HCT116 (cell line): ENCODE measurements at regions not wholly inside any gene's neighbourhood (a gene's known extent, or its start where the extent isn't known, plus 50 kb on each side); places are given as distances from the start of the nearest gene placed in this dataset.

ENCODE experiments used
- ATAC-seq: fragments of 200-7000 bp; cut with Tn5 transposase; 2 replicates; pipeline ENCODE4 v1.9.1; 2020; ENCODE audit warnings: mild to moderate bottlenecking, moderate library complexity
- BruUV-seq: library from RNA; stranded (reverse); fragments of 400-500 nt; replicated peaks from 2 replicates; lab custom pipeline; 2021; lab: Mats Ljungman, UMichigan
- CTCF ChIA-PET: fragments of 300-600 bp; sonication (Branson Sonifier 250); formaldehyde crosslinking; loops from one replicate; lab custom pipeline; 2021; ENCODE audit warnings: antibody characterized with exemption; lab: Charles Lee
- POLR2A ChIA-PET: fragments of 300-600, 350-600 bp; sonication (Branson Sonifier 250); formaldehyde crosslinking; loops from one replicate; lab custom pipeline; 2021; ENCODE audit warnings: antibody characterized with exemption; lab: Charles Lee
- RAD21 ChIA-PET, 2 experiments: fragments of 300-600 bp; sonication (Branson Sonifier 250); formaldehyde crosslinking; loops; one replicate each; lab custom pipeline; 2023; ENCODE audit warnings: low total read pairs in 2 of 2; ENCODE audit not compliant: uncharacterized antibody in 2 of 2, unreplicated experiment in 2 of 2, low non-redundant PET in 1 of 2; lab: Charles Lee
- DNase-seq: peaks from one replicate; pipeline ENCODE4 v3.0.0-alpha.2; 2010; ENCODE audit warnings: low read depth, low spot score
- H2AFZ ChIP-seq: fragments of 200-600 bp; shearing (Covaris generic), sonication (generic); 2 replicates; pipeline ENCODE4 v1.6.1; 2017; ENCODE audit warnings: low read depth, mixed run types, mixed read lengths, antibody characterized with exemption, low read length; ENCODE audit not compliant: poor library complexity, severe bottlenecking
- H3K27ac ChIP-seq: 2 replicates; pipeline ENCODE4 v1.5.1; 2012; ENCODE audit warnings: low read depth, low read length
- H3K27me3 ChIP-seq: fragments of 200-600 bp; sonication (generic); 2 replicates; pipeline ENCODE4 v1.6.1; 2016; ENCODE audit warnings: mixed run types, low read length, mixed read lengths; ENCODE audit not compliant: insufficient read depth
- H3K36me3 ChIP-seq, 2 experiments: fragments of 200-500 bp in 1 of 2; fragments of 200-600 bp in 1 of 2; sonication (Bioruptor generic) in 1 of 2; sonication (generic) in 1 of 2; 2 replicates each; pipeline versions ENCODE4 v1.5.1 to v1.6.1; 2014 to 2016; ENCODE audit warnings: low read length in 2 of 2, inconsistent platforms in 1 of 2, mixed read lengths in 1 of 2, mixed run types in 1 of 2; ENCODE audit not compliant: insufficient read depth in 2 of 2, control insufficient read depth in 1 of 2
- H3K4me1 ChIP-seq, 2 experiments: fragments of 200-600 bp in 1 of 2; sonication (generic) in 1 of 2; 2 replicates each; pipeline versions ENCODE4 v1.5.1 to v1.6.1; 2012 to 2017; ENCODE audit warnings: low read length in 2 of 2, inconsistent platforms in 1 of 2, mild to moderate bottlenecking in 1 of 2, mixed read lengths in 1 of 2, mixed run types in 1 of 2, moderate library complexity in 1 of 2; ENCODE audit not compliant: insufficient read depth in 2 of 2, control insufficient read depth in 1 of 2
- H3K4me2 ChIP-seq: fragments of 200-600 bp; sonication (generic); 2 replicates; pipeline ENCODE4 v1.6.1; 2017; ENCODE audit warnings: mixed run types, low read length, mixed read lengths
- H3K4me3 ChIP-seq, 2 experiments: fragments of 200-600 bp in 1 of 2; sonication (generic) in 1 of 2; replicated peaks in 1 of 2; 2 replicates each; pipeline ENCODE4 v1.5.1; 2011 to 2016; ENCODE audit warnings: low read length in 2 of 2, control low read depth in 1 of 2, low read depth in 1 of 2, mild to moderate bottlenecking in 1 of 2, mixed read lengths in 1 of 2, mixed run types in 1 of 2
- H3K79me2 ChIP-seq: fragments of 200-600 bp; sonication (generic); 2 replicates; pipeline ENCODE4 v1.6.1; 2017; ENCODE audit warnings: mild to moderate bottlenecking, mixed run types, low read length, moderate library complexity, mixed read lengths; ENCODE audit not compliant: insufficient read depth
- H3K9ac ChIP-seq: fragments of 200-600 bp; sonication (generic); 2 replicates; pipeline ENCODE4 v1.6.1; 2016; ENCODE audit warnings: low read length, mixed read lengths
- H3K9me2 ChIP-seq: fragments of 200-600 bp; sonication (generic), shearing (Covaris generic); 2 replicates; pipeline ENCODE4 v1.6.1; 2017; ENCODE audit warnings: mixed run types, mild to moderate bottlenecking, moderate library complexity; ENCODE audit not compliant: insufficient read depth
- H3K9me3 ChIP-seq, 2 experiments: fragments of 200-500 bp in 1 of 2; fragments of 200-600 bp in 1 of 2; sonication (Bioruptor generic) in 1 of 2; sonication (generic) in 1 of 2; 2 replicates each; pipeline ENCODE4 v1.6.1; 2014 to 2017; ENCODE audit warnings: low read length in 2 of 2, mixed read lengths in 2 of 2, inconsistent platforms in 1 of 2, low read depth in 1 of 2, mild to moderate bottlenecking in 1 of 2, mixed run types in 1 of 2, moderate library complexity in 1 of 2; ENCODE audit not compliant: control insufficient read depth in 1 of 2, insufficient read depth in 1 of 2
- H4K20me1 ChIP-seq: fragments of 200-600 bp; sonication (generic), shearing (Covaris generic); 2 replicates; pipeline ENCODE4 v1.6.1; 2017; ENCODE audit warnings: mixed run types, mild to moderate bottlenecking, moderate library complexity; ENCODE audit not compliant: insufficient read depth
- CBX3 ChIP-seq: IDR thresholded peaks from 2 replicates; pipeline ENCODE4 v1.6.1; 2012; ENCODE audit warnings: low read depth
- CEBPB ChIP-seq: IDR thresholded peaks from 2 replicates; pipeline ENCODE4 v1.6.1; 2012; ENCODE audit warnings: low read depth
- EGR1 ChIP-seq: IDR thresholded peaks from 2 replicates; pipeline ENCODE4 v1.6.1; 2012; ENCODE audit warnings: low read depth
- EZH2 ChIP-seq: fragments of 200-600 bp; sonication (generic); IDR thresholded peaks from 2 replicates; pipeline ENCODE4 v1.6.1; 2017; ENCODE audit warnings: antibody characterized with exemption, mixed run types
- EZH2phosphoT487 ChIP-seq: fragments of 200-600 bp; IDR thresholded peaks from 2 replicates; pipeline ENCODE4 v1.6.1; 2018; ENCODE audit warnings: antibody characterized with exemption, borderline replicate concordance
- FOSL1 ChIP-seq: IDR thresholded peaks from 2 replicates; pipeline ENCODE4 v1.6.1; 2012; ENCODE audit warnings: low read depth
- MAX ChIP-seq: IDR thresholded peaks from 2 replicates; pipeline ENCODE4 v1.6.1; 2012
- POLR2AphosphoS5 ChIP-seq: IDR thresholded peaks from 2 replicates; pipeline ENCODE4 v1.6.1; 2011; ENCODE audit warnings: mild to moderate bottlenecking, low read depth, low read length, moderate library complexity
- REST ChIP-seq: IDR thresholded peaks from 2 replicates; pipeline ENCODE4 v1.6.1; 2012; ENCODE audit warnings: low read depth
- SP1 ChIP-seq: IDR thresholded peaks from 2 replicates; pipeline ENCODE4 v1.6.1; 2012; ENCODE audit warnings: low read depth
- SRF ChIP-seq: IDR thresholded peaks from 2 replicates; pipeline ENCODE4 v1.6.1; 2012; ENCODE audit warnings: low read depth
- TCF7L2 ChIP-seq: IDR thresholded peaks from 2 replicates; pipeline ENCODE4 v1.7.0; 2011; ENCODE audit warnings: borderline replicate concordance, inconsistent platforms; ENCODE audit not compliant: insufficient read depth, insufficient read length; ENCODE audit errors: extremely low read depth
- YY1 ChIP-seq: IDR thresholded peaks from 2 replicates; pipeline ENCODE4 v1.6.1; 2011; ENCODE audit warnings: low read length, low read depth, moderate library complexity, mild to moderate bottlenecking; ENCODE audit not compliant: insufficient replicate concordance; ENCODE audit errors: extremely low read depth
- ZBTB33 ChIP-seq: IDR thresholded peaks from 2 replicates; pipeline ENCODE4 v1.6.1; 2011; ENCODE audit warnings: mild to moderate bottlenecking, low read length, moderate library complexity; ENCODE audit not compliant: insufficient replicate concordance; ENCODE audit errors: extremely low read depth
- ZFX ChIP-seq: fragments of 450-650 bp; IDR thresholded peaks from 2 replicates; pipeline ENCODE4 v1.6.1; 2017
- intact Hi-C: fragments of 100-400 bp; cut with micrococcal nuclease; formaldehyde crosslinking; loops from 2 replicates; pipeline ENCODE4 v1.10.0; 2022

- H3K36me3 ChIP-seq = no peaks in the 10 kb centered on the region
- RAD21 ChIA-PET = no interaction called here
- H2AFZ ChIP-seq = no peak overlapping the region
- no peaks in the 10 kb centered on the region for H3K79me2 ChIP-seq
- no TSS peak for BruUV-seq
- no peaks in the 10 kb centered on the region for H3K4me1 ChIP-seq
- POLR2A ChIA-PET = no interaction called here
- TF ChIP-seq EZH2 = no peak
- TF ChIP-seq YY1 = no peak
- TF ChIP-seq MAX = no peak
- TF ChIP-seq POLR2AphosphoS5 = no peak
- no peak for TF ChIP-seq ZFX
- no peak for TF ChIP-seq TCF7L2
- TF ChIP-seq SP1 = no peak
- TF ChIP-seq SRF = no peak
- TF ChIP-seq EZH2phosphoT487 = no peak
- TF ChIP-seq CBX3 = no peak
- no peak for TF ChIP-seq EGR1
- no peak for TF ChIP-seq FOSL1
- TF ChIP-seq, all 23 proteins: peak for 0
- Histone ChIP-seq H3K9me3 (no peaks in the 10 kb centered on the region), H3K27ac (no peak overlapping the region), H3K4me2 (no peak overlapping the region), H4K20me1 (no peaks in the 10 kb centered on the region), H3K27me3 (no peaks in the 10 kb centered on the region), H3K4me3 (no peak overlapping the region), H3K9me2 (no peaks in the 10 kb centered on the region), H3K9ac (no peak overlapping the region)
- intact Hi-C loops = no loop called here
- ATAC-seq (no peak), DNase-seq (no peak)
- CTCF ChIA-PET = no interaction called here
These were observed 180.6 kb downstream of the TBX18 start for GRCh38 chr6:84583784-84584183.

DNA sequence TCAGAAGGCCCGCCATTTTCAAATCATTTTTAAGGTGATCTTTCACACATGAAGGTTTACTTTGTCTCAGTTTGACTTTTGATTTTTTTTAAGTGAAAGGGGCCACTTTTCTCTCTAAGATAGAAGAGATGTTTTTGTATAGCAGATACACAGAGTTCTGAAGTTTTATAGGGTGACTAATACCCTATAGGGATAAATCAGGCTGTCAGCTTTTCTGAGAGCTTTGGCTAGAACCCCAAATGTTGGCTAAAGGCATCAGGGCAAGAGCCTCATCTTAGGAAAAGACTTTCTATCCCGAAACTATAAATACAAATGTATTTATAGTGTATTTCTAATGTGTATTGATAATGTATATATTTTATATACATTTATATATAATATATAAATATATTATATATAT, 181.4 kb downstream of the TBX18 start:
- CTCF ChIA-PET = no interaction called here
- no peak overlapping the region for H2AFZ ChIP-seq
- H3K9me2 ChIP-seq = no peaks in the 10 kb centered on the region
- POLR2A ChIA-PET = no interaction called here
- DNase-seq (no peak), ATAC-seq (no peak)
- no peaks in the 10 kb centered on the region for H3K9me3 ChIP-seq
- no peak overlapping the region for H3K27ac ChIP-seq
- no peaks in the 10 kb centered on the region for H3K79me2 ChIP-seq
- no peaks in the 10 kb centered on the region for H3K36me3 ChIP-seq
- no peak for TF ChIP-seq CEBPB
- TF ChIP-seq TCF7L2 = no peak
- TF ChIP-seq ZBTB33 = no peak
- TF ChIP-seq EZH2 = no peak
- no peak for TF ChIP-seq MAX
- TF ChIP-seq REST = no peak
- no peak overlapping the region for H3K4me3 ChIP-seq
- BruUV-seq = no TSS peak
- H3K9ac ChIP-seq = no peak overlapping the region
- no peak overlapping the region for H3K4me2 ChIP-seq
- no peaks in the 10 kb centered on the region for H3K4me1 ChIP-seq
- no peaks in the 10 kb centered on the region for H4K20me1 ChIP-seq
- H3K27me3 ChIP-seq = no peaks in the 10 kb centered on the region
- intact Hi-C loops = no loop called here
- RAD21 ChIA-PET = no interaction called here
